MM.1S (cell line): ENCODE measurements at regions not wholly inside any gene's neighbourhood (a gene's known extent, or its start where the extent isn't known, plus 50 kb on each side); places are given as distances from the start of the nearest gene placed in this dataset.

Experiments used
- DNase-seq: peaks from one replicate; pipeline ENCODE4 v3.0.0-alpha.2; 2015
- H2AFZ ChIP-seq: fragments of 300-600 bp; sonication (generic); 2 replicates; pipeline ENCODE4 v1.6.0; 2016; ENCODE audit warnings: antibody characterized with exemption, low read length
- H3F3A ChIP-seq: fragments of 300-600 bp; sonication (generic); 2 replicates; pipeline ENCODE4 v1.6.1; 2016; ENCODE audit warnings: mild to moderate bottlenecking, antibody characterized with exemption, low read length, moderate library complexity, mixed read lengths; ENCODE audit not compliant: insufficient read depth
- H3K27ac ChIP-seq: fragments of 300-600 bp; sonication (generic); 2 replicates; pipeline ENCODE4 v1.5.1; 2016; ENCODE audit warnings: mild to moderate bottlenecking, low read length
- H3K27me3 ChIP-seq: fragments of 300-600 bp; sonication (generic); replicated peaks from 2 replicates; pipeline ENCODE4 v1.6.0; 2016; ENCODE audit warnings: low read length; ENCODE audit not compliant: insufficient read depth
- H3K36me3 ChIP-seq: fragments of 300-600 bp; sonication (generic); replicated peaks from 2 replicates; pipeline ENCODE4 v1.6.1; 2016; ENCODE audit warnings: mild to moderate bottlenecking, low read length, mixed read lengths; ENCODE audit not compliant: insufficient read depth
- H3K4me1 ChIP-seq: fragments of 300-600 bp; sonication (generic); 2 replicates; pipeline ENCODE4 v1.6.1; 2016; ENCODE audit warnings: low read length, mixed read lengths
- H3K4me2 ChIP-seq: fragments of 300-600 bp; sonication (generic); 2 replicates; pipeline ENCODE4 v1.6.0; 2016; ENCODE audit warnings: low read depth, low read length
- H3K4me3 ChIP-seq: fragments of 300-600 bp; sonication (generic); 2 replicates; pipeline ENCODE4 v1.5.1; 2016; ENCODE audit warnings: low read length, mixed read lengths
- H3K79me2 ChIP-seq: fragments of 300-600 bp; sonication (generic); 2 replicates; pipeline ENCODE4 v1.6.1; 2016; ENCODE audit warnings: mixed run types, low read length, mixed read lengths
- H3K9ac ChIP-seq: fragments of 300-600 bp; sonication (generic); 2 replicates; pipeline ENCODE4 v1.6.1; 2016; ENCODE audit warnings: low read length, mixed read lengths
- H3K9me2 ChIP-seq: fragments of 300-600 bp; sonication (generic); replicated peaks from 2 replicates; pipeline ENCODE4 v1.6.1; 2016; ENCODE audit warnings: mild to moderate bottlenecking, low read length, mixed read lengths; ENCODE audit not compliant: insufficient read depth
- H3K9me3 ChIP-seq: fragments of 300-600 bp; sonication (generic); replicated peaks from 2 replicates; pipeline ENCODE4 v1.6.1; 2016; ENCODE audit warnings: mild to moderate bottlenecking, low read length, mixed read lengths; ENCODE audit not compliant: insufficient read depth
- H4K20me1 ChIP-seq: fragments of 300-600 bp; sonication (generic); 2 replicates; pipeline ENCODE4 v1.6.1; 2016; ENCODE audit warnings: mild to moderate bottlenecking, low read length, moderate library complexity, mixed read lengths; ENCODE audit not compliant: insufficient read depth
- EZH2 ChIP-seq: fragments of 300-600 bp; sonication (generic); optimal IDR thresholded peaks from 2 replicates; pipeline ENCODE3; 2017; ENCODE audit warnings: low read depth, mild to moderate bottlenecking, antibody characterized with exemption, low read length, mixed read lengths
- EZH2phosphoT487 ChIP-seq: fragments of 300-600 bp; sonication (generic); IDR thresholded peaks from 2 replicates; pipeline ENCODE4 v1.6.1; 2018; ENCODE audit warnings: antibody characterized with exemption, low read length
- TF ChIP-seq, protein P1 (sequence below): fragments of 300-600 bp; sonication (generic); IDR thresholded peaks from 2 replicates; pipeline ENCODE4 v1.5.1; 2016; ENCODE audit warnings: antibody characterized with exemption, low read length, mixed read lengths

DNA sequence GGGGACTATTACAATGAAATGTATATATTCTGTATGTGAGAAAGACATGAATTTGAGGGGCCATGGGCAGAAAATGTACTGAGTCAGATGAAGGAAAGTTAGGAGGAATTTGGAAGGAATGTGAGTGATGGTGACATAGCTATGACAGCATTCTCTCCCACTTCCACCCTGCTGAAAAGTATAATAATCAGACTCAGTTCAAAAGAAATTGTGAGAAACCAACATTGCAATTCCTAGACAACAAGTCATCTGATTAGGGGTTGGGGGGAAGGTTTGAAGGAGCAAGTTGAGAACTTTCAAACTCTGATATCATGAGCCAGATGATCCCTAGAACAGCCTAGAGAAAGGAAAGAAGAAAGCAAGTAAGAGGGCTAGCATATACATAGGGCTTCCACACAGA, 370.6 kb downstream of the DMRTA1 start:
- Histone ChIP-seq H3K27me3 (no peaks in the 10 kb centered on the region), H3K4me2 (no peak overlapping the region), H3K79me2 (no peaks in the 10 kb centered on the region), H3K9ac (no peak overlapping the region), H3F3A (no peaks in the 10 kb centered on the region; the same call in 1 of the 2 replicates), H3K4me1 (peaks cover 4% of the 10 kb centered on the region; the same call in 1 of the 2 replicates), H3K36me3 (no peaks in the 10 kb centered on the region), H3K4me3 (no peak overlapping the region), H3K27ac (no peak overlapping the region), H3K9me2 (no peaks in the 10 kb centered on the region), H4K20me1 (no peaks in the 10 kb centered on the region), H3K9me3 (no peaks in the 10 kb centered on the region), H2AFZ (no peak overlapping the region)
- TF ChIP-seq EZH2 (no peak), EZH2phosphoT487 (no peak)
- TF ChIP-seq, protein P1, sequence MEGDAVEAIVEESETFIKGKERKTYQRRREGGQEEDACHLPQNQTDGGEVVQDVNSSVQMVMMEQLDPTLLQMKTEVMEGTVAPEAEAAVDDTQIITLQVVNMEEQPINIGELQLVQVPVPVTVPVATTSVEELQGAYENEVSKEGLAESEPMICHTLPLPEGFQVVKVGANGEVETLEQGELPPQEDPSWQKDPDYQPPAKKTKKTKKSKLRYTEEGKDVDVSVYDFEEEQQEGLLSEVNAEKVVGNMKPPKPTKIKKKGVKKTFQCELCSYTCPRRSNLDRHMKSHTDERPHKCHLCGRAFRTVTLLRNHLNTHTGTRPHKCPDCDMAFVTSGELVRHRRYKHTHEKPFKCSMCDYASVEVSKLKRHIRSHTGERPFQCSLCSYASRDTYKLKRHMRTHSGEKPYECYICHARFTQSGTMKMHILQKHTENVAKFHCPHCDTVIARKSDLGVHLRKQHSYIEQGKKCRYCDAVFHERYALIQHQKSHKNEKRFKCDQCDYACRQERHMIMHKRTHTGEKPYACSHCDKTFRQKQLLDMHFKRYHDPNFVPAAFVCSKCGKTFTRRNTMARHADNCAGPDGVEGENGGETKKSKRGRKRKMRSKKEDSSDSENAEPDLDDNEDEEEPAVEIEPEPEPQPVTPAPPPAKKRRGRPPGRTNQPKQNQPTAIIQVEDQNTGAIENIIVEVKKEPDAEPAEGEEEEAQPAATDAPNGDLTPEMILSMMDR: no peak
- no peak for DNase-seq

DNA sequence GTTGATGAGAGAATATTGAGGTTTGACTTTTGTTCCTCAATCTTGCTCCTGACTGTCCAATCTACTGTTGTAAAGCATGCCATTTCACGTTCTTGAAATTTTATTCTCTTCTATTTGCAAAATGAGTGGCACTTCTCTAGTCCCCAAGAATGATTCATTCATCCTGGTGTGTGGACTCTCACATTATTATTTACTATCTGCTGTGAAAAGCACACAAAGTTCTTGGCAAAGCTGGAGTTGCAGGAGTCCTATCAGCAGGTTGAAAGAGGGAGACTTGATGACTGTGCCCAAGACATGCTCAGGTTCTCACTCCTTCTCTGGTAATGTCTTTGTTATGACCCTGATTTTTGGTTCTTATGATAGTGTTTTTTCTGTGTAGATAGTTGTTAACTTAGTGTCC, 382.6 kb downstream of the DMRTA1 start:
- Histone ChIP-seq H3F3A (no peaks in the 10 kb centered on the region), H3K27me3 (no peaks in the 10 kb centered on the region)

DNA sequence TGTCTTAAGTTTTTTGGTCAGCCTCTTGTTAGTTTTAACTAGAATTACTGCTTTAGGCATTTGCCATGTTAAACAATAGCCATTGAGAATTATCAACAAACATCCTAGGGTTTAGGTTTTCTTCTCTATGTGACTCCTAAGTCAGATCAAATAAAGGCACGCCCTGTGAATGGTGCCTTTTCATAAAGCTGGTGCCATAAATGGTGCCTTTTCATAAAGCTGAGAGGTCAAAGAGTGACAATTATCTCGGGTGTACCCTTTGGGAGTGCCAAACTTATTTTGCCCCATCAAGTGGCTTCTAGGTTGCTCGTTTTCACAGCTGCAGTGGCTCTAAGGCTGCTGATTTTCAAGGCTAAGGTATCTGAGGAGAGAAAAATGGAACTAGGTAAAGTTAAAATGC, 391.6 kb downstream of the DMRTA1 start:
- no peak overlapping the region for H2AFZ ChIP-seq
- H3K4me1 ChIP-seq: no peaks in the 10 kb centered on the region
- H3K9ac ChIP-seq: no peak overlapping the region
- no peaks in the 10 kb centered on the region for H3K27me3 ChIP-seq
- no peaks in the 10 kb centered on the region for H3K9me2 ChIP-seq
- H3K27ac ChIP-seq: no peak overlapping the region
- no peak overlapping the region for H3K4me2 ChIP-seq
- H3K9me3 ChIP-seq: no peaks in the 10 kb centered on the region
- no peaks in the 10 kb centered on the region for H3F3A ChIP-seq
- no peak overlapping the region for H3K4me3 ChIP-seq
- H3K36me3 ChIP-seq: no peaks in the 10 kb centered on the region
- no peaks in the 10 kb centered on the region for H3K79me2 ChIP-seq
- no peaks in the 10 kb centered on the region for H4K20me1 ChIP-seq
- DNase-seq: no peak
- TF ChIP-seq, protein P1: no peak
- no peak for TF ChIP-seq EZH2phosphoT487
- TF ChIP-seq EZH2: no peak

More for the DNA sequence above, 382.6 kb downstream of the DMRTA1 start:
- H4K20me1 ChIP-seq: no peaks in the 10 kb centered on the region
- no peaks in the 10 kb centered on the region for H3K79me2 ChIP-seq
- H3K27ac ChIP-seq: no peak overlapping the region
- no peak overlapping the region for H3K4me2 ChIP-seq
- H3K4me3 ChIP-seq: no peak overlapping the region
- H2AFZ ChIP-seq: no peak overlapping the region
- no peaks in the 10 kb centered on the region for H3K9me3 ChIP-seq
- H3K9ac ChIP-seq: no peak overlapping the region
- H3K9me2 ChIP-seq: no peaks in the 10 kb centered on the region
- no peak for DNase-seq
- no peaks in the 10 kb centered on the region for H3K4me1 ChIP-seq
- TF ChIP-seq EZH2phosphoT487 (no peak), EZH2 (no peak)
- TF ChIP-seq, protein P1: no peak
- no peaks in the 10 kb centered on the region for H3K36me3 ChIP-seq
